ENCODE measurements at regions not wholly inside any gene's neighbourhood (a gene's known extent, or its start where the extent isn't known, plus 50 kb on each side); places are given as distances from the start of the nearest gene placed in this dataset.

DNA sequence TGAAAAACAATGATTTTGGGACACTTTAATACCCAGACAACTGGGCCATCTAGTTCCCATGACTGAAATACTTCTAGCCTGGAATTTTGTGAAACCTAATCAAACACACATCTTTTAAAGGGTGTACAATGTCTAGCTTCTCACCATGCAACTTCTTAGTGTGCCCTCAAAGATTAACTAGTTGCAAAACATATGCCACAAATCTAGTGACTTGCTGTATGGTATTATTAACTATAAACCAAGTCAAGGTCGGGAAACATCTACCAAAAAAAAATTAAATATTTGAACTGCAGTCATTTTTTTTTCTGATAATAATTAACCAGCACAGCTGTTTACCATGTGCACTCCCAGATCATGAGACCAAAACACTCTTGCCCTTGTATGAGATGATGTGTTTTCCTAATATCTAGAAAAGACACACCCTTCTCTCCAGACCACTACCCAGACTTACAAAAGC lies 171.8 kb upstream of the FOXN3 start:
- TF ChIP-seq POLR2A (IDR thresholded peaks at IDR 0.05) (no peak), POLR2AphosphoS5 (IDR thresholded peaks at IDR 0.05) (no peak)
- TF ChIP-seq, protein P1, sequence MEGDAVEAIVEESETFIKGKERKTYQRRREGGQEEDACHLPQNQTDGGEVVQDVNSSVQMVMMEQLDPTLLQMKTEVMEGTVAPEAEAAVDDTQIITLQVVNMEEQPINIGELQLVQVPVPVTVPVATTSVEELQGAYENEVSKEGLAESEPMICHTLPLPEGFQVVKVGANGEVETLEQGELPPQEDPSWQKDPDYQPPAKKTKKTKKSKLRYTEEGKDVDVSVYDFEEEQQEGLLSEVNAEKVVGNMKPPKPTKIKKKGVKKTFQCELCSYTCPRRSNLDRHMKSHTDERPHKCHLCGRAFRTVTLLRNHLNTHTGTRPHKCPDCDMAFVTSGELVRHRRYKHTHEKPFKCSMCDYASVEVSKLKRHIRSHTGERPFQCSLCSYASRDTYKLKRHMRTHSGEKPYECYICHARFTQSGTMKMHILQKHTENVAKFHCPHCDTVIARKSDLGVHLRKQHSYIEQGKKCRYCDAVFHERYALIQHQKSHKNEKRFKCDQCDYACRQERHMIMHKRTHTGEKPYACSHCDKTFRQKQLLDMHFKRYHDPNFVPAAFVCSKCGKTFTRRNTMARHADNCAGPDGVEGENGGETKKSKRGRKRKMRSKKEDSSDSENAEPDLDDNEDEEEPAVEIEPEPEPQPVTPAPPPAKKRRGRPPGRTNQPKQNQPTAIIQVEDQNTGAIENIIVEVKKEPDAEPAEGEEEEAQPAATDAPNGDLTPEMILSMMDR (IDR thresholded peaks at IDR 0.05): no peak
